EH (cell line): ENCODE measurements at regions not wholly inside any gene's neighbourhood (a gene's known extent, or its start where the extent isn't known, plus 50 kb on each side); places are given as distances from the start of the nearest gene placed in this dataset.
A peak's percentile ranks its signal among the peaks of the same experiment; 100 is the strongest.
"Not testable (repeated sequence)": the region's sequence is repeated elsewhere in the genome, so short reads cannot be mapped to it uniquely, and the experiment has no call there.

Experiments used
- DNase-seq: peaks from one replicate; pipeline ENCODE4 v3.0.0-alpha.2; 2015; ENCODE audit warnings: low read depth

GRCh38 chrX:36683507-36683906 is 324.7 kb upstream of the FAM47C start:
- DNase-seq = no peak

DNA sequence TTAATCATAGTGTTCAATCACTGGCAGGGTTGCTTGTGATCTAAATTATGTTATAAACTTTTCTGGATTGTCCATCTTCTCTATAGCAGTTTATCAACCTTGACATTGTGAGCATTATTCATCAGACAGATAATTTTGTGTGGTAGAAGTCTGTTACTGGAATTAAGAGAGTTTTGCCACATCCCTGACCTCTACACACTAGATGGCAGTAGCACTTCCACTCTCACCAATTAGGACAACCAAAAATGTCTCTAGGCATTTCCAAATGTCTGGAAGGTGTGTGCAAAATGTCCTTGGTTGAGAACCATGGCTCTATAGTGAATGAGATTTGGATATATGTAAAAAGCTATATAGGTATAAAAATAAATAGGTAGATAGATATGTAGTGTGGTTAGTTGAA is 324.1 kb upstream of the FAM47C start:
- no peak for DNase-seq

- DNase-seq = no peak
Measured at GRCh38 chrX:36721990-36722389, 286.2 kb upstream of the FAM47C start.

DNA sequence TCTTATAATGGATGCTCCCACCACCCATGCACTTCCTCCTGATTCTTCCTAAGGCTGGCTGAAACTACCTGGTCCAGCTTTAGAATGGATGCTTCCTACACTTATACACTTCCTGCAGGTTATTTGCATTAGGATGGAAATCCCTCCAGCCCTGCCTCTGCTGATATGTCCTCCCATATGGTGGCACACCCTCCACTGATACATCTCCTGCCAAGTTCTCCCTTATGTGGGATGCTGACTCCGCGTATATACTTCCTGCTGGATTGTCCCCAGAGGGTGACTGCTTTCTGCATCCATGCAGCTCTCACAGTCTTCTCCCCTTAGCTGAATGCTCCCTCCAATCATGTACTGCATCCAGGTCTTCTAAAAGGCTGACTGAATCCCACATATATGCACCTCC is 254.6 kb upstream of the FAM47C start:
- no peak for DNase-seq

DNA sequence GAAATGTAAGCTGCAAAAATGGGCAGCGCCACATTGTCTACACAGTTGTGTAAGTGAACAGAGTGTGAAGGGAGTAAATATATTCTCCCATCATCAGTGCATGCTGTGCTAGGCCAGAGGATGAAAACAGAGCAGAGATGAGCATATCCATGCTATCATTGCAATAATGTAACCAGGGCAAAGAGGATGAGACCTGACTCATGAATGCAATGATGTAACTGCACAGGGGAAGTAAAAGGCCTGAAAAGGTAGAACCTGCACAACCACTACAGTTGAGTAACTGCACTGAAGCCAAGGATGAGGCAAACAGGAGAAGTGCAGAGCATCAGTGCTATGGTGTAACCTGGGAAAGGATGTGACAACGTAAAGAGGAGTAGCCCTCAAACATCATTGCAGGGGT is 220.4 kb upstream of the FAM47C start:
- DNase-seq = no peak

DNA sequence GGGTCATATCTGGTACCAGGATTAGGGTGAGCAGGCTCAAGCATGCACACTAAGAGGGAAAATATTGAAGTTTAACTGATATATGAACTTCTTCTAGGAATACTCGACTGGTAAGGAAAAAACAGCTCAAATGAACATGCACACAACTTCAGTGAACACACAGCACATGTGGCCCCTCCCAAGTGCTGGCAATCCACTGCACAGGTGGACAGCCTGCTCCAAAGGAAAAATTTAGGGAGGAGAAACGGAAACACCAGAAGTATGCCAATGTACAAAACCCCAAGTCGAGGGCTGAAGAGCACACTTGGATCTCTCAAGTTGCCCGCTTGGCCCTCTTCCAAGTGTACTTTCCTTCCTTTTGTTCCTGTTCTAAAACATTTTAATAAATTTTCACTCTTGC is 205.0 kb upstream of the FAM47C start:
- no peak for DNase-seq

DNA sequence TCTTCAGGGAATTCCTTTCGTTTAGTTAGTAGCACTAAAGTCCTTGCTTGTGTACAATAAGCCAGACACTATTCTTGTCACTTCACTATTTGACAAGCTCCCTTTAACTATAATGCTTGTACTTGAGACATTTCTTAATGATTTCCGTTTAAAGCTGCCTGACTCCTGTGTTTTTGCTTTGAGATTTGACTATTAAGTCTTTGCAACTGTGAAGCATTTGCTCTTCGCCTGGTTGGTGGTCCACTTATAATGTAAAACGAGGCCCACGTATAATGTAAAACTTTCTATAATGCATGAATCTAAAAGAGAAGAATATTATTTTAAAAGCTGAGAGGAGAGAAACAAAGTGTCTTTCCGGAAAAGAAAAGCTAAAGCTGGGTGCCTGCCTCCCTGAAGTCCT is 204.1 kb upstream of the FAM47C start:
- DNase-seq = no peak

GRCh38 chrX:36844857-36845256 is 163.3 kb upstream of the FAM47C start:
- no peak for DNase-seq

DNA sequence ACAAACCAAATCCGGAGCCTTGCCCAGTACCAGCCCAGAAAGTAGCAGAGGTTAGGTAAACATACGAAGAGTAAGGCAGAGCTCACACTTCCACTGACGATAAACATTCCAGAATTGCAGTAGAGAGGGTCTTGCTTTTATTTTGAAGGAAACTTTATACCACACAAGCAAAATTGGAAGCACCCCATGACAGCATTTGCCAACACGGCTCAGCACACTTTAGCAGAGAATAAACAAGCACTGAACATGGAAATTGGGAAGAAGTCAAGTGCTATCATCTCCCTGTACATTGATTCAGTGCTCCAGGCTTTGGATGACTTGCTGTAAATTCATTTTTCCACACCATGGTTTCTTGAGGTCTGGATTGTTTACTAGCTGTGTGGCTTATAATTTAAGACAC is 160.7 kb upstream of the FAM47C start:
- no peak for DNase-seq

- no peak for DNase-seq
Measured at GRCh38 chrX:36849407-36849806, 158.8 kb upstream of the FAM47C start.

DNA sequence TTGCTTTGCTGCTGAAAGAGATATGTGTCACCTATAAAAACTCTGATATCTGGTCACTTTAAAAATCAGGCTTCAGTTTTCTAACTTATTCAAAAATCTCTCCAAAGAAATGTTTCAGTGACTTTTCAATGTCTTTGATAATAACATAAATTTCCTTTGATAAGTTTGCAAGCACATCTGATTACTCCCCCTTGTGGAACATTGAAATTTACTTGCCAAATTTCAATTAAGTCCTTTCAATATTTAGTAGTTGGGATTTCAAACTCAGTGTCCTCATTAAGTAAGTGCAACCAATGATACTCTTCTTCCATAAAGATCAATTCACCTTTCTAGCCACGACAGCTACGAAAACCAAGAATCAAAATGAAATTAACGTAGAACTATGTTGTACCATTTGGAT is 151.3 kb upstream of the FAM47C start:
- no peak for DNase-seq

DNA sequence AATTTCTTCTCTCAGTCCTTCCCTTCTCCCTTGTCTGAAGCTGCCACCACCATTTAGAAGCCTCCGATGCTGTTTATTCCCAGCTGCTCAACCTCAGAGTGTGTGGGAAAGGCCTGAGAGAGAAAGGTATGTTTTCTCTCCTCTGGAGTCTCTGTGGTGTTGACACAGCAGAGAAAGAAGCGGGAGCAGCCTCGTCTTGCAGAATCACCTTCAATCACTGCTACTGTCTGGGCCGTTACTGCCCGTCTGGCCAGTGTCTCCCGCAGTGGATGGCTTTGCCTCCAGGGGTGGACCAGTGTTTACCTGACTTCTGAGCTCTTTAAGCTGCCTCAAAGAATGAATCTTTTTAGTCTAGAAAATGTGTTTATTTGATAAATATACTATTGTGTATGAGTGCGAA is 148.9 kb upstream of the FAM47C start:
- no peak for DNase-seq

DNA sequence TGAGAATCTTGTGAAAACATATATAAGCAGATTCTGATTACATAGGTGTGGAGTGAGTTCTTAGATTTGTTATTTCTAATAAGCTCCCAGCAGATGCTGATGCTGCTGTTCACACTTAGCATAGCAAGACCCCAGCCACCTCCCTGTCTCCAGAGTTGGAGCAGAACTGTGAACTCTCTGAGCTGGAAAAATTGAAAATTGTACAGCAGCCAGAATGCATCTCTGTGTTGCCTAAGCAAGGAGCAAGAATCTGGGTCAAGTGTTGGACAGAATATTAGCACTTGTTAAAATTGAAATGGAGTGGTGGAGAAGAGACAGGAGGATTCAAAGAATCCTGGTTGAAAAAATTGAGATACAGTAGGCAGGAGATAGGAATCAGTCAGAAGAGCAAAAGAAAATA is 146.6 kb upstream of the FAM47C start:
- DNase-seq = no peak

DNA sequence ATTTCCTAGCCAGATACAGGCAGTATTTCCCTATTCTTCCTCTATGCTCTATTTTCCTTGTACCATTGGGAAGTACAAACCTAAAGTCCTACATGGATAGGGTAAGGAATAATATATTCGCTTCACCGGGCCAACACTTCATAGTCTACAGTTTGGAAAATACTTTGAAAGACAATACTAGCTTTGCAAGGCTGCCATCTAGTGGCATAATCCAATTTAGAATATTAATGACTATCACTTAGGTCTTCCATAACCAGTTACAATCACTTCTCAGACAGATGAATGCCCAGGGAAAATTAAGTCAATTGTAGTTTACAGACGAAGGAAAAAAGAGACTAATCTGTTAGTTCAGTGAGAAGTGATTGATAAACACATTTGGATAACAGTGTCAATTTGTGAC is 141.0 kb upstream of the FAM47C start:
- peak; percentile 17 for DNase-seq

GRCh38 chrX:36868592-36868991 is 139.6 kb upstream of the FAM47C start:
- DNase-seq = no peak

- DNase-seq = no peak
Measured at GRCh38 chrX:36869457-36869856, 138.7 kb upstream of the FAM47C start.

DNA sequence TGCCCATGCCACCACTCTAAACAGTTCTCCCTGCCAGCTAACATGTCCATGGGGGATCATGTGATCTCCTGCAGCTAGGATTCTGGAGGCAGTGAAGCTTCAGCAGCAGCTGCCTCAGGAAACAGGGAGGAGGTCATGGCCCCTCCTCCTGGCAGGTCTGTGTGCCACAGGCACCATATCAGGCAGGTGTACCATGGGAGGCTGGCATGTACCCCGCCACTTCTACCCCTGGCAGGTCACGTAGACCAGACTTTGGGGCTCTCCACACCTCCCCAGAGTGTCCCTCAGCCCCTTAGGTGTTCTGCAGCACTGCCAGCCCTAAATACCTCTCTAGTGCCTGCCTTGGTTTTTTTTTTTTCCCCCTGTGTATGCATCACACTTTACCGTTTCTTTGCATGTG is 110.5 kb upstream of the FAM47C start:
- DNase-seq = no peak

DNA sequence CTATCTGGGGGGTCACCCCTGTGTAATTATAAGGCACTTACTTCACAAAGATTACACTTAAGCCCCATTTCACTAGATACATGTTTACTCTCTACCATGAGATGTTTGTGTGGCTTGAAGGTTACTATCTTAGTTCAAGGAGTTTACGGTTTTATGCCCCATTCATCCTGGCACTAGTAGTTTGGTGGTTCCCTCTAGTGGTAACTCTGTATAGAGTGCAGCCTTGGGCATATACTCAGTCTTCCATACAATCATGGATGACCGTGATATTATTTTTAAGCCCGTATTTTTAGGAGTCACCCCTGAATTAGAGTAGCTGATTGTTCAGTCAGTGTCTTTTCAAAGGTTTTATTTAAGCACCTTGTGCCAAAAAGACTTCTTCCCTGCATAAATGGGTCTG is 109.9 kb upstream of the FAM47C start:
- peak; percentile 0 for DNase-seq

GRCh38 chrX:36904561-36904960 is 103.6 kb upstream of the FAM47C start:
- not testable (repeated sequence) for DNase-seq

- peak; percentile 26 for DNase-seq
Measured at GRCh38 chrX:36908801-36909675, 99.1 kb upstream of the FAM47C start.

GRCh38 chrX:36909676-36910030 is 98.5 kb upstream of the FAM47C start:
- no peak for DNase-seq

DNA sequence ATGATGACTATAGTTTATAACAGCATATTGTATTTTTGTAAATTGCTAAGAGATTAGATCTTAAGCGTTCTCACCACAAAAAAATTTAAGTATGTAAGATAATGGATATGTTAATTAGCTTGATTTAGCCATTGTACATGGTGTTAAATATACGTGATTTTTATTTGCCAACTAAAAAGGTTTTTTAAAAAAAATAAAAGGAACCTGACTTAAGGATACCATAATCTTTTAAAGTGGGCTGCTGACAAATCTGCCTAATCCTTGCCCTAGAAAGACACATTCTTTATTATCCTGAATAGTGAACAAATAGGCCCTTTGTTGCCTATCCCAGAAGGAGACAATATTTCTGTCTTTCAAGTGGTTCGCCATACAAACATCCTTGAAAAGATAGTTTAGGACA is 94.6 kb upstream of the FAM47C start:
- DNase-seq = no peak

DNA sequence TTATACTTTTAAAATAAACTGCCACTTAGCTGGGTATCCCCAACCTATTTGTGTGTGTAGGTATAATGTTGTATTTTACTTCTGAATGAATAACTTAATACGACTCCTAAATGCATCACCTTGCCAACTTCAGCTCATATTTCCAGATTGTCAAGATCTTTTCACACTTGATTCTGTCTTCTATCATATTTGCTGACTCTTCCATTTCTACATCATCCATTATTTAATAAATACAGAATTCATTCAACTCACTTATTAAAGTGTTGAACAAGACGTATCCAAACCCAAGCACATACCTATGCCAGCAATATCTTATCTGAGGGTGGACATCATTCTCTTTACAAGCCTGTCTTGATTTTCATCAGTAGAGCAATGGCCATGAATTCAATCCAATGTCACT is 91.2 kb upstream of the FAM47C start:
- no peak for DNase-seq

DNA sequence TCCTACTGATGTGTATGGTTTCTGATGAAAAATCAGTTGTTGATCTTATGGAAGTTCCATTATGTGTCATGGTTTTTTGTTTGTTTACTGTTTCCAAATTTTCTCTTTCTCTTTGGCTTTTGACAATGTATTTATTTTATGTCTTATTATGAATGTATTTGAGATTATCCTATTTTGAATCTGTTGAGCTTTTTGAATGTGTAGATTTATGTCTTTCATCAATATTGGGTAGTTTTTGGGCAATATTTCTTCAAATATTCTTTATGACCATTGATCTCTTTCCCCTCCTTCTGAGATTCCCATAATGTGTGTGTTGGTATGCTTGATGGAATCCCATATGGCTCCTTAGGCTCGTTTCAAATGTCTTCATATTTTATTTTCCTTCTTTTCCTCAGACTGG is 80.5 kb upstream of the FAM47C start:
- no peak for DNase-seq
